Esophagus muscularis mucosa (tissue), 4 donors: ENCODE measurements at regions not wholly inside any gene's neighbourhood (a gene's known extent, or its start where the extent isn't known, plus 50 kb on each side); places are given as distances from the start of the nearest gene placed in this dataset.

Experiments
- CTCF ChIP-seq, 3 experiments: fragments of 200-600 bp in 2 of 3; fragments of 450-650 bp in 1 of 3; sonication (generic) in 2 of 3; IDR thresholded peaks; one replicate each; pipeline ENCODE4 v1.5.1; 2017 to 2019; ENCODE audit warnings: antibody characterized with exemption in 3 of 3, mild to moderate bottlenecking in 2 of 3, moderate library complexity in 1 of 3
- EP300 ChIP-seq: sonication (generic); formaldehyde crosslinking; IDR thresholded peaks from one replicate; pipeline ENCODE4 v1.6.1; 2017; ENCODE audit warnings: antibody characterized with exemption
- POLR2A ChIP-seq: fragments of 450-650 bp; IDR thresholded peaks from one replicate; pipeline ENCODE4 v1.6.1; 2017; ENCODE audit warnings: antibody characterized with exemption, moderate library complexity, mild to moderate bottlenecking, low read depth
- POLR2AphosphoS5 ChIP-seq, 2 donors: sonication (generic); formaldehyde crosslinking; IDR thresholded peaks; one replicate each; pipeline ENCODE4 v1.6.1; 2017; ENCODE audit warnings: antibody characterized with exemption in 2 of 2

DNA sequence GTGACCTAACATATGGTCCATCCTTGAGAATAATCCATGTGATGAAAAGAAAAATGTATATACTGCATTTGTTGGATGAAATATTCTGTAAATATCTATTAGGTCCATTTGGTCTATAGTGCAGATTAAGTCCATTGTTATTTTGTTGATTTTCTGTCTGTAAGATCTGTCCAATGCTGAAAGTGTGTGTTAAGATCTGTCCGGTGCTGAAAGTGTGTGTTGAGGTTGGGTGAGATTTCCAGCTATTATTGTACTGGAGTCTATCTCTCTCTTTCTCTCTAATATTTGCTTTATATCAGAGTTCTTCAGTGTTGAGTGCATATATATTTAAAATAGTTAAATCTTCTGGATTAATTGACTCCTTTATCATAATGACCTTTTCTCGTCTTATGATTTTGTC, 828.8 kb upstream of the CRIM1 start:
- TF ChIP-seq CTCF (IDR thresholded peaks at IDR 0.05) (no peak), POLR2A (no peak), POLR2AphosphoS5 (IDR thresholded peaks at IDR 0.05) (no peak), EP300 (no peak)
